ENCODE measurements at regions not wholly inside any gene's neighbourhood (a gene's known extent, or its start where the extent isn't known, plus 50 kb on each side); places are given as distances from the start of the nearest gene placed in this dataset.

- TF ChIP-seq POLR2AphosphoS5 (IDR thresholded peaks at IDR 0.05; ENCODE audit: insufficient read depth, low read depth, low read length) (no peak), CTCF (IDR thresholded peaks at IDR 0.05; ENCODE audit: extremely low read depth in 1 of 2, insufficient read depth in 1 of 2, low read depth in 1 of 2, low read length in 2 of 2) (no peak), MAX (IDR thresholded peaks at IDR 0.05; ENCODE audit: insufficient read depth, insufficient read length) (no peak), POLR2A (IDR thresholded peaks at IDR 0.05; ENCODE audit: low read depth, low read length) (no peak), EZH2 (IDR thresholded peaks at IDR 0.05; ENCODE audit: borderline replicate concordance, low read depth, low read length, severe bottlenecking) (no peak)
Observed at GRCh38 chr3:182605882-182606611, 187.3 kb upstream of the ATP11B start.
